Smooth muscle cell (in vitro differentiated cells): ENCODE measurements at regions not wholly inside any gene's neighbourhood (a gene's known extent, or its start where the extent isn't known, plus 50 kb on each side); places are given as distances from the start of the nearest gene placed in this dataset.

ENCODE experiments used
- DNase-seq: peaks from one replicate; lab custom pipeline; 2025; ENCODE audit not compliant: unreplicated experiment; lab: John Stamatoyannopoulos, UW
- H2AFZ ChIP-seq: fragments of 200-600 bp; sonication (generic); 2 replicates; pipeline ENCODE4 v1.6.0; 2016; ENCODE audit warnings: antibody characterized with exemption, low read depth, mild to moderate bottlenecking
- H3F3A ChIP-seq: fragments of 200-600 bp; sonication (generic); 2 replicates; pipeline ENCODE4 v1.6.0; 2017; ENCODE audit warnings: antibody characterized with exemption, low read depth
- H3K27ac ChIP-seq: fragments of 200-600 bp; sonication (generic); 2 replicates; pipeline ENCODE4 v1.5.1; 2016; ENCODE audit warnings: low read depth, mild to moderate bottlenecking
- H3K27me3 ChIP-seq: fragments of 200-600 bp; sonication (generic); 2 replicates; pipeline ENCODE4 v1.6.1; 2016; ENCODE audit warnings: low read depth, mild to moderate bottlenecking
- H3K36me3 ChIP-seq: fragments of 200-600 bp; sonication (generic); 2 replicates; pipeline ENCODE4 v1.5.1; 2016; ENCODE audit warnings: low read depth
- H3K4me1 ChIP-seq: fragments of 200-600 bp; sonication (generic); 2 replicates; pipeline ENCODE4 v1.5.1; 2016; ENCODE audit warnings: low read depth
- H3K4me2 ChIP-seq: fragments of 200-600 bp; sonication (generic); 2 replicates; pipeline ENCODE4 v1.6.0; 2016; ENCODE audit warnings: mild to moderate bottlenecking
- H3K4me3 ChIP-seq: fragments of 200-600 bp; sonication (generic); 2 replicates; pipeline ENCODE4 v1.5.1; 2016; ENCODE audit warnings: mild to moderate bottlenecking
- H3K79me2 ChIP-seq: fragments of 200-600 bp; sonication (generic); 2 replicates; pipeline ENCODE4 v1.6.0; 2016; ENCODE audit warnings: low read depth, mild to moderate bottlenecking
- H3K9ac ChIP-seq: fragments of 200-600 bp; sonication (generic); 2 replicates; pipeline ENCODE4 v1.6.0; 2016; ENCODE audit warnings: low read depth
- H3K9me3 ChIP-seq: fragments of 200-600 bp; sonication (generic); replicated peaks from 2 replicates; pipeline ENCODE4 v1.5.1; 2016; ENCODE audit warnings: low read depth
- H4K20me1 ChIP-seq: fragments of 200-600 bp; sonication (generic); 2 replicates; pipeline ENCODE4 v1.6.0; 2016; ENCODE audit warnings: low read depth
- WGBS: methylation state at CpG from one replicate; pipeline ENCODE4 v1.1.7; 2016; ENCODE audit warnings: low lambda C conversion rate; 5-methylcytosine and 5-hydroxymethylcytosine counted together
- TF ChIP-seq, protein P1 (sequence below): fragments of 200-600 bp; sonication (generic); IDR thresholded peaks from 2 replicates; pipeline ENCODE4 v1.5.1; 2017; ENCODE audit warnings: borderline replicate concordance, mild to moderate bottlenecking, antibody characterized with exemption; ENCODE audit not compliant: insufficient read depth, poor library complexity, severe bottlenecking

DNA sequence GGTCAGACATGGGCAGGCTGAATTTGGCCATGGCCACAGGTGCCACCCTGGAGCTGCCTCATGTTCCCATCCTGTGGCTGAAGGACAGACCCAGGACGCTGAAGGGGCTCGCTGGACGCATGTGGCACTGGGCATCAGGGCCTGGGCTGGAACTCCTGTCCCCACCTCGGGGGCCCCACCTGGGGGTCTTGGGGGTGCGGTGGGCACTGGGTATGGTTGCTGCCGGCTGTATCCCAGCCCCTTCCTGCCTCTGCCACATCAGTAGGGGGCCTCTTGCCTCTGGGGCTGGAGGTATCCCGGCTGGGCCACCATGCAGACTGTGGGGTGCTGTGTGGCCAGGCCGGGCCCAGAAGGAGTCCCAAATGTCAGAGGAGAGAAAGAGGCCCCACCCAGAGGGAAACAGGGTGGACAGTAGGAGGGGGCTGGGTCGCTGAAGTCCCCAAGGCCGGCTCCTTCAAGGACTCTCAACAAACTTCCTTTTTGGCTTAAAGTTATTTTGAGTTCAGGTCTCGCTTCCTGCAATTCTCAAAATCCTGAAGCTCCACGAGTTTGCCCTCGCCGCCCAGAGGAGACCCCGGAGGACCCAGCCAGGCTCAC lies 78.7 kb downstream of the SIK1 start:
- Histone ChIP-seq H2AFZ (no peak overlapping the region), H3K27me3 (no peaks in the 10 kb centered on the region), H3K36me3 (no peaks in the 10 kb centered on the region), H3K9me3 (no peaks in the 10 kb centered on the region), H4K20me1 (no peaks in the 10 kb centered on the region), H3K79me2 (no peaks in the 10 kb centered on the region), H3K9ac (peak overlapping the region; percentile 42), H3K27ac (peak overlapping the region; percentile 62), H3K4me1 (peaks cover 8% of the 10 kb centered on the region), H3K4me3 (no peak overlapping the region), H3K4me2 (no peak overlapping the region), H3F3A (no peaks in the 10 kb centered on the region)
- DNase-seq: no peak
- WGBS: 90% methylated on average over 15 of the region's 15 CpGs
- TF ChIP-seq, protein P1, sequence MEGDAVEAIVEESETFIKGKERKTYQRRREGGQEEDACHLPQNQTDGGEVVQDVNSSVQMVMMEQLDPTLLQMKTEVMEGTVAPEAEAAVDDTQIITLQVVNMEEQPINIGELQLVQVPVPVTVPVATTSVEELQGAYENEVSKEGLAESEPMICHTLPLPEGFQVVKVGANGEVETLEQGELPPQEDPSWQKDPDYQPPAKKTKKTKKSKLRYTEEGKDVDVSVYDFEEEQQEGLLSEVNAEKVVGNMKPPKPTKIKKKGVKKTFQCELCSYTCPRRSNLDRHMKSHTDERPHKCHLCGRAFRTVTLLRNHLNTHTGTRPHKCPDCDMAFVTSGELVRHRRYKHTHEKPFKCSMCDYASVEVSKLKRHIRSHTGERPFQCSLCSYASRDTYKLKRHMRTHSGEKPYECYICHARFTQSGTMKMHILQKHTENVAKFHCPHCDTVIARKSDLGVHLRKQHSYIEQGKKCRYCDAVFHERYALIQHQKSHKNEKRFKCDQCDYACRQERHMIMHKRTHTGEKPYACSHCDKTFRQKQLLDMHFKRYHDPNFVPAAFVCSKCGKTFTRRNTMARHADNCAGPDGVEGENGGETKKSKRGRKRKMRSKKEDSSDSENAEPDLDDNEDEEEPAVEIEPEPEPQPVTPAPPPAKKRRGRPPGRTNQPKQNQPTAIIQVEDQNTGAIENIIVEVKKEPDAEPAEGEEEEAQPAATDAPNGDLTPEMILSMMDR: no peak

DNA sequence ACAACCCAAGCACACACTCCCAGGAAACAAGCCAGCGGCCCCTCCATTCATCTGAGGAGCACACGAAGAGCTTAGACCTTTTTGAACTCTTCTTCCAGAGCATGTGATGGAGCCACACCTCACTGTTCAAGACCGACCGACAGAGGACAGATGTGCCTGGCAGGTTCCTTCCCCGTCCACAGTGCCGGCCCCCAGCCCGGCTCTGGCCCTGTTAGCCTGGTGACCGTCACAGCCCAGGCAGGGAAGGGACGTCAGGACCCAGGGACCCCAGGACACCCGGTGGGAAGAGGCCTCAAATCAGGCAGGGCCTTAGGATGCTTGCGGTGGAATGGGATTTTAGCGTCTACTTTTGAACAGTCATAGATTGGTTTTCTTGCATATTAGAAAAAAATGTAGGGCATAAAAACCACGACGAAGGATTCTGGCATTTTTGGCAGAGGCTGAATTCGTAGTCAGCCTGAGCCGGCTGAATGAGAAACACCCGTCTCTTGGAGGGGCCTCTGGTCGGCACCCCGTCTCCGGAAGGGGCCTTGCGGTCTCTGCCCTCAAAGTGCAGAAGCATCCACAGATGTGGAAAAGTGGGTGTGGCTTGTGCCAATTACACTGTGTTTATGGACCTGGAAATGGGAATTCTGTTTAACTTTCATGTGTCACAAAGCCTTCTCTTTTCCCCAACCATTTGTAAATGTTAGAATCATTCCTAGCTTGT lies 79.3 kb downstream of the SIK1 start:
- no peaks in the 10 kb centered on the region for H3K36me3 ChIP-seq
- 93% methylated on average over 21 of the region's 21 CpGs for WGBS

DNA sequence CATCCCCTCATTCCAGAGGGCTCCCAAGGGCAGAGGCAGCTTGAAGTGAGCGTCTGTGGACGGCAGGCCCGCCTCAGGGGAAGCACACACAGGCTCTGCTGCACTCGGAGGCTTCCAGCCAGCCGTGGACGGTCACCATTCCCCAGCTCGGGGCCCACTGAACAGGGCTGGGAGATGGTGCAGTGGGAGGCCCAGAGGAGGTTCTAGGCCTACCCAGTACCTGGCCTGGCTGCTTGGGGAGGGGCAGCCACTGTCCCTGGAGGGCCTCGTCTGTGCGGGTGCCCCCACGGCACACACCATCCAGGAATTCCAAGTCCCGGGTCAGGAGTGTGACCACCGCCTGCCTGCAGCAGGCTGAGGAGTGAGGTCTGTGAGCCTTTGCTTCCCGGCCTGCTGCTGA lies 80.4 kb downstream of the SIK1 start:
- peaks cover 8% of the 10 kb centered on the region for H3K4me1 ChIP-seq
- no peaks in the 10 kb centered on the region for H3K9me3 ChIP-seq
- no peak overlapping the region for H3K9ac ChIP-seq
- no peaks in the 10 kb centered on the region for H3K36me3 ChIP-seq
- no peaks in the 10 kb centered on the region for H4K20me1 ChIP-seq
- H2AFZ ChIP-seq: peak overlapping the region; percentile 4
- 84% methylated on average over 13 of the region's 13 CpGs for WGBS
- H3K4me2 ChIP-seq: peak overlapping the region; percentile 3
- no peaks in the 10 kb centered on the region for H3K27me3 ChIP-seq
- H3K4me3 ChIP-seq: no peak overlapping the region
- no peaks in the 10 kb centered on the region for H3K79me2 ChIP-seq
- DNase-seq: no peak
- TF ChIP-seq, protein P1: no peak
- peak overlapping the region; percentile 62 for H3K27ac ChIP-seq
- no peaks in the 10 kb centered on the region for H3F3A ChIP-seq

More for the DNA sequence above, 79.3 kb downstream of the SIK1 start:
- Histone ChIP-seq H3K9ac (no peak overlapping the region), H4K20me1 (no peaks in the 10 kb centered on the region), H3K4me2 (no peak overlapping the region), H3K79me2 (no peaks in the 10 kb centered on the region), H3K4me1 (peaks cover 8% of the 10 kb centered on the region), H3K9me3 (no peaks in the 10 kb centered on the region), H3F3A (no peaks in the 10 kb centered on the region), H2AFZ (no peak overlapping the region), H3K27ac (peak overlapping the region; percentile 62), H3K4me3 (no peak overlapping the region), H3K27me3 (no peaks in the 10 kb centered on the region)
- TF ChIP-seq, protein P1: no peak
- DNase-seq: no peak
